ENCODE measurements at regions not wholly inside any gene's neighbourhood (a gene's known extent, or its start where the extent isn't known, plus 50 kb on each side); places are given as distances from the start of the nearest gene placed in this dataset.

DNA sequence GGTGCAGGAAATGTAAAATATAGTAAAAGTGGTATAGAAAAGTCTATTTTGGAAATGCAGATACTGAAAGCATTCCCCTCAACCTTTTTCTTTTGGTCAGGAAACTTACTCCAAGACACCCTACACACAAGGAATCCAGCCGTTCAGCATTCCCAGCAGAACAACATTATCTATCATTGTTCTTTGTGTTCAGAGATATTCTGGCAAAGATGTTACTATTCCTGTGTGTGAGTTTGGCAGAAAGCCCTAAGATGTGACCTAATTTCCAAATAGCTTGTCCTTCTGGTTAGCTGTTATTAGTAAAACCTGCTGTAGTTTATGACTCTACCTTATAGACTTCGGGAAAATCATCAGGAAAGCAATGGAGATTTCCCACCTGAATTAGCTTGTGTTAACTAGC lies 78.1 kb upstream of the PELI1 start:
- no peak for DNase-seq

DNA sequence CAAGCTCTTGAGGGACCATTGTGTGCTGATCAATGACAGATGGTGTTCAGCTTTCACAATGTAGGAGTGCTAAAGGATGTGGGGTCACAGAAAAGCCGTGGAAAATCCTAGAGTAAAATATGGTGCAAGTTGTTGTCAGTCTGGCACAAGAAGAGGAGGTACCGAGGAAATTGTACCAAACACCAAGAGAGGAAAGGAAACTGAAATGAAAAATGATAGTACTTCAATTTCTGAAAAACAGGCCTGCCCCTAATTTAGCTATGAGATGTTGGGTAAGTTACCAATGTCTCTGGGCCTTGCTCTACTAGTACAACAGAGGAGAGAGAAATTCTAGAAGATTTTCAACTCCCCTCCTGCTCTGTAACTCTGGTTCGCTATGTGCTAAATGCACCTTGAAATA lies 78.8 kb upstream of the PELI1 start:
- DNase-seq, result no peak

DNA sequence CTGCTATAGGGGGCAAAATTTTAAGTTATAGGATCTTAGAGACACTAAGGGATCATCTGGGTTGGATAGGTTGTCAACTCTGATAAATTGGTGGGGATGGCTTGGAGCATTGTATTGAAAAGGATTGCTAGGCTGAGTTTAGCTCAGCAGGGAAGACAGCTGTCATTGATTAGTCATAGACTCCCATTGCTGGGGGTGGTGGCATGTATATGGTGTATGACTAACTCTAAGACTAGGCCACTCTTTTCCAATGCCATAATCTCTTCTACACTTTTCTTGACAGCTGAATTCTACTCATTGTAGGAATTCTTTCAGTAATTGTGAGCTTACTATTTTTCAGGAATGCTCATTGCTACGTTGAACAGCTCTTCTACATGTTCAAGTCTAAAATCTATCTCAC lies 81.3 kb upstream of the PELI1 start:
- no peak for DNase-seq

GRCh38 chr2:64226611-64227010 lies 82.4 kb upstream of the PELI1 start:
- DNase-seq, result no peak

GRCh38 chr2:64227603-64228125 lies 83.4 kb upstream of the PELI1 start:
- no peak for DNase-seq

DNA sequence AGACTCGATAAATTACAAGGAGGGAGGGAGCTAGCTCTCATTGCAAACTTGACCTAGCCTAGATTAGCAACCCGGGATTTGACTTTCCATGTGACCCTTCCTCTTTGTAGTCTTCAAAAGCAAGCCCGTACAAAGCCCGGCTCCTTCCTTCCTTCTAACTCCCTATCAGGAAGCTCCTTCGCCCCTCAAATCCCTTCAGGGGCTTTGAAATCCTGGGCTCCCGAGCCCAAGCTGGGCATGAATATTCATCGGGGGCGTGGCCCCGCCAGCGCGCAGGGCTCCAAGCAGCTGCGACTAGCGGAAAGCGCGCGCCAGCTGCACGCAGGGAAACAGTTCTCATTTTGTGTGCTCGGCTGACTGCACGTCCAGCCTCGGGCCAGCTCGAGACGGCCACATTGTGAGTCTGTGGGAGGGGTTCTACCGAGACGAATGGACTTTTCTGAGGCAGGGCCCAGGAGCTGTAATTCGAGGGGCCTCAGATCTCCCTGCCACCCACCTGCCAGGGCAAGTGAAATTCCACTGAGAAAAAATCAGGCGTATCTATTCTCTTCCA lies 84.0 kb upstream of the PELI1 start:
- DNase-seq, result no peak

GRCh38 chr2:64228918-64229317 lies 84.7 kb upstream of the PELI1 start:
- DNase-seq, result no peak

GRCh38 chr2:64230540-64230939 lies 86.3 kb upstream of the PELI1 start:
- no peak for DNase-seq

DNA sequence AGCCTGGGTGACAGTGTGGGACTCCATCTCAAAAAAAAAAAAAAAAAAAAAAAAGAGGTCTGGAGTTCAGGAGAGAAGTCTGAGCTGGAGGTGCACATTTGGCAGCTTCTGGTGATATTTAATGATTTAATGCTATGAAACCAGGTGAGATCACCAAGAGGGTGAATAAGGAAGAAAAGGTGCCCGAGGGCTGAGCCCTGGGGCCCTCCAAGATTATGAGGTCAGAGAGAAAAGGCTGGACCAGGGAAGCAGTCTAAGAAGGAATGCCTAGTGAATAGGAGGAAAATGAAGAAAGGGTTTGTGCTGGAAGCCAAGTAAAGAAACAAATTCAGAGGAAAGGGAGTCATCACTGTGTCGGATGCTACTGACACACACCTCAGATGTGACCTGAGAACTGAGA lies 88.0 kb upstream of the PELI1 start:
- no peak for DNase-seq

DNA sequence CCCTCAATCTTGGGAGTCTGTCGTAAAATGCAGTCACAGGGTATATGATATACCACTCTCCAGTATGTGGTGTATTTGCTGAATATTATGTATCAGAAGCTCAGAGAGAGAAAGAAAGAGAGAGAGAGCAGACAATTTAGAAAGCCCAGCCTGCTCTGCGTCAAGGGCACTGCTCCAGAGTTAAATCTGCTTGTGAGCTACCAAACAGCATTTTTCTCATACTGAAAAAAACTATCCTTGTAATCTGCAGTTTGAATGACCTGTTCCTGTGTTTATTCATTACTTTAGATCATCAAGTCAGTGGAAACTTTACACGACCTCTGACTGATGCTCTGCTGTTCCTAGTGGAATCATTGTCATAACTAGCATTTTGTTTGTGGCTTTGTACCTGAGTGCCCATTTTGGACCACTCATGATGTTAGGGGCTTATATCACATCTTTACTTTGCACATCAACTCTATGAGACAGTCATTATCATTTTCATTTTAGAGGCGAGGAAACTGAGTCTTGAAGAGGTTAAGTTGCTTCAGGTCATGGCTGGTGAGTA lies 89.2 kb upstream of the PELI1 start:
- no peak for DNase-seq

DNA sequence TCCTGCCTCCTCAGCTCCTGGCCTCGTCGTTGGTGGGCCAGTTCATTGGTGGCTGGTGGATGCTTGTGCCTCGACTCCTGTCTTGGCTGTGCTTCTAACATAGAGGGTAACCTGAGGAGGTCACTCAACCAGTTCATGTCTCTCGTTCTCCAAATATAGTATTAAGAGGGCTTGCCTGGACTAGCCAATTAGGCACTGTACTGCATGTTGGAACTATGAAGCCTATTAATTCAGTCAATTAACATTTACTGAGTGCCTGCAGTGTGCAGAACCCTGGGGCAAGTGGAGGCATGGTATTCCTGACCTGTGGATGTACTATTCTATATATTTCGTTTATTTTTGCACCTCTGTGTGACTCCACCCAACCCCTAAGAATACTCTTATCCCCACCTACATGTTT lies 89.9 kb upstream of the PELI1 start:
- DNase-seq, result no peak

- no peak for DNase-seq
These were observed 90.6 kb upstream of the PELI1 start for GRCh38 chr2:64234785-64235184.

DNA sequence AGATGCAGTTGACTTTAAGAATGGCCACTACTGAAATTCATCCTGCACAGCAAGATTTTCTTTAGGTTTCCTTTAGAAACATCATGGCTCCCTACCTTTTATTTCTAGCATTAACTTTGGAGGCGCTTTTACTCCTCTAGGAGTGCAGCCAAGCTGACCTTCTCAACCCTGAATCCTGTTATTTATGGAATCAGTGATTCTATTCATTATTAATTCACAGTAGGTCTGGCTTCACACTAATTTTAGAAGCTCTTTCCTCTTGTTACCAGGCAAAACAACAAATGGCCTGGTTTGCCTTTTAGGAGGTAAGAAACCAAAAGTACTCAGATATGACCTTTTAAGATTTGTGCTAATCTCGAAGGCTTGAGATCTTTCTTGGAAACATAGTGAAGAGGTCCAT lies 93.0 kb upstream of the PELI1 start:
- DNase-seq, result no peak

GRCh38 chr2:64238799-64239198 lies 94.6 kb upstream of the PELI1 start:
- DNase-seq, result no peak

- DNase-seq, result no peak
These were observed 99.1 kb upstream of the PELI1 start for GRCh38 chr2:64243081-64244036.

- no peak for DNase-seq
These were observed 99.8 kb upstream of the PELI1 start for GRCh38 chr2:64244037-64244416.

GRCh38 chr2:64245631-64246030 lies 101.4 kb upstream of the PELI1 start:
- DNase-seq, result no peak

DNA sequence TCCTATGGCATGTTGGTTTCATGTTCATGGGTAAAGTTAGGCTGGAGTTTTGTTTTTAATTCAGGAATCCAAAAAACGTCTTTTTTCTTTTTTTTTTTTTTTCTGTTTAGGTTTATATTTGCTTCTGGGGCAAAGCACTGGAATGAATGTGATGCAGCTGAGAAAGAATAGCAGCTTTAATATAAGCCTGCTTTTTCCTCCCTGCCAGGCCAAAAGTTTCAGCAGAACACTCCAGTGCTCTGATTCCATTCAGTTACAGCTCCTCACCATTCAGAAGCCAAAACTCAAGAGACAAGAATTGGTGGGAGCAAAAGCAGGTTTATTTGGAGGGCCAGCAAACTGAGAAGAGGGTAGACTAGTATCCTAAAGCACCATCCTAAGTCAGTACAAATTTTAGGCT lies 102.7 kb upstream of the PELI1 start:
- no peak for DNase-seq

GRCh38 chr2:64249426-64249825 lies 105.2 kb upstream of the PELI1 start:
- no peak for DNase-seq

DNA sequence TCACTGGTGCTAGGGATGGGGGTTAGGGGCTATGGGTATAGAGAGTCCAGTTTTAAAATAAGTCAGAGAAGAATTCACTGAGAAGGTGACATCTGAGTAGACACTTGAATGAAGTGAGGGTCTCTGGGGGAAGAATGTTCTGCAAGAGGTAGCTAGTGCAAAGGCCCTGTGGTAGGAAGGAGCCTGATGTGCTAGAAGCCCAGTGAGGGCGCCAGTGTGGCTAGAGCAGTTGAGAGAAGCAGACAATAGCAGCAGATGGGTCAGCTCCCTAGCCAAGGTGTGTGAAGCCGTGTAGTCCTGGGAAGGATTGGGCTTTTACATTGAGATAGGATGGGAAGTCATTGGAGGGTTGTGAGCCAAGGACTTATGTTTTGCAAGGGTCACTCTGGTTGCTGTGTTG lies 105.8 kb upstream of the PELI1 start:
- no peak for DNase-seq

GRCh38 chr2:64250751-64251423 lies 106.7 kb upstream of the PELI1 start:
- DNase-seq, result no peak

GRCh38 chr2:64251497-64252250 lies 107.5 kb upstream of the PELI1 start:
- DNase-seq, result no peak
